GM23338 (cell line): ENCODE measurements at regions not wholly inside any gene's neighbourhood (a gene's known extent, or its start where the extent isn't known, plus 50 kb on each side); places are given as distances from the start of the nearest gene placed in this dataset.
A peak's percentile ranks its signal among the peaks of the same experiment; 100 is the strongest.
"Not testable (repeated sequence)": the region's sequence is repeated elsewhere in the genome, so short reads cannot be mapped to it uniquely, and the experiment has no call there.

Experiments
- ATAC-seq: fragments of 200-7000 bp; cut with Tn5 transposase; 3 replicates; pipeline ENCODE4 v1.9.1; 2020
- DNase-seq: peaks from one replicate; pipeline ENCODE4 v3.0.0-alpha.2; 2015; ENCODE audit warnings: low spot score
- H2AFZ ChIP-seq: fragments of 200-600 bp; sonication (generic); 2 replicates; pipeline ENCODE4 v1.8.0; 2016; ENCODE audit warnings: antibody characterized with exemption, mild to moderate bottlenecking, moderate library complexity
- H3F3A ChIP-seq: fragments of 200-600 bp; sonication (generic); replicated peaks from 2 replicates; pipeline ENCODE4 v1.8.0; 2017; ENCODE audit warnings: antibody characterized with exemption, mixed run types, low read depth
- H3K27ac ChIP-seq: fragments of 200-600 bp; sonication (generic); 2 replicates; pipeline ENCODE4 v1.6.1; 2016; ENCODE audit warnings: low read depth
- H3K27me3 ChIP-seq: fragments of 200-600 bp; sonication (generic); 2 replicates; pipeline ENCODE4 v1.8.0; 2016; ENCODE audit warnings: mild to moderate bottlenecking, mixed run types, moderate library complexity; ENCODE audit not compliant: insufficient read depth
- H3K36me3 ChIP-seq: fragments of 200-600 bp; sonication (generic); 2 replicates; pipeline ENCODE4 v1.8.0; 2016; ENCODE audit warnings: mild to moderate bottlenecking; ENCODE audit not compliant: insufficient read depth
- H3K4me1 ChIP-seq: fragments of 200-600 bp; sonication (generic); 2 replicates; pipeline ENCODE4 v1.8.0; 2016; ENCODE audit warnings: mild to moderate bottlenecking, moderate library complexity; ENCODE audit not compliant: insufficient read depth
- H3K4me2 ChIP-seq: fragments of 200-600 bp; sonication (generic); 2 replicates; pipeline ENCODE4 v1.7.1; 2017; ENCODE audit warnings: mixed run types
- H3K4me3 ChIP-seq: fragments of 200-600 bp; sonication (generic); 2 replicates; pipeline ENCODE4 v1.6.1; 2016; ENCODE audit warnings: mixed run types
- H3K79me2 ChIP-seq: fragments of 200-600 bp; sonication (generic); replicated peaks from 2 replicates; pipeline ENCODE4 v1.8.0; 2017; ENCODE audit warnings: mild to moderate bottlenecking; ENCODE audit not compliant: insufficient read depth
- H3K9me2 ChIP-seq: fragments of 200-600 bp; sonication (generic); 2 replicates; pipeline ENCODE4 v1.8.0; 2017; ENCODE audit not compliant: insufficient read depth
- H4K20me1 ChIP-seq: fragments of 200-600 bp; sonication (generic); replicated peaks from 2 replicates; pipeline ENCODE4 v1.8.0; 2017; ENCODE audit warnings: mild to moderate bottlenecking; ENCODE audit not compliant: insufficient read depth
- H3K27ac Mint-ChIP-seq: 2 replicates; pipeline ENCODE4 v1.8.0; 2020; ENCODE audit warnings: inconsistent platforms, mild to moderate bottlenecking, moderate library complexity, mixed read lengths
- H3K27me3 Mint-ChIP-seq: 3 replicates; pipeline ENCODE4 v1.8.0; 2022; ENCODE audit warnings: low read depth, mild to moderate bottlenecking, moderate library complexity, mixed read lengths, inconsistent platforms; ENCODE audit not compliant: insufficient read depth, poor library complexity
- H3K36me3 Mint-ChIP-seq: 3 replicates; pipeline ENCODE4 v1.8.0; 2021; ENCODE audit warnings: low read depth, mild to moderate bottlenecking, inconsistent platforms, moderate library complexity, mixed read lengths
- H3K4me1 Mint-ChIP-seq: 3 replicates; pipeline ENCODE4 v1.8.0; 2020; ENCODE audit warnings: mild to moderate bottlenecking, inconsistent platforms, mixed read lengths
- H3K4me3 Mint-ChIP-seq: 3 replicates; pipeline ENCODE4 v1.8.0; 2021; ENCODE audit warnings: moderate library complexity, mild to moderate bottlenecking, inconsistent platforms, mixed read lengths
- H3K9me3 Mint-ChIP-seq: 3 replicates; pipeline ENCODE4 v1.8.0; 2020; ENCODE audit warnings: moderate library complexity, mild to moderate bottlenecking, inconsistent platforms, mixed read lengths
- CREB1 ChIP-seq: fragments of 250-450 bp; sonication (Bioruptor Pico); IDR thresholded peaks from 2 replicates; pipeline ENCODE4 v1.5.0; 2020; ENCODE audit warnings: low read depth, mild to moderate bottlenecking, moderate library complexity
- ETS1 ChIP-seq: IDR thresholded peaks from 2 replicates; pipeline ENCODE4 v1.6.1; 2016; ENCODE audit warnings: antibody characterized with exemption
- EZH2phosphoT487 ChIP-seq: fragments of 200-600 bp; sonication (generic); IDR thresholded peaks from one replicate; pipeline ENCODE4 v1.8.1; 2018; ENCODE audit warnings: antibody characterized with exemption; ENCODE audit not compliant: unreplicated experiment
- JUNB ChIP-seq: IDR thresholded peaks from one replicate; pipeline ENCODE4 v1.6.1; 2016; ENCODE audit warnings: antibody characterized with exemption; ENCODE audit not compliant: unreplicated experiment
- STAT1 ChIP-seq: IDR thresholded peaks from one replicate; pipeline ENCODE4 v1.6.1; 2016; ENCODE audit warnings: antibody characterized with exemption; ENCODE audit not compliant: unreplicated experiment
- ZNF114 ChIP-seq: fragments of 250-450 bp; sonication (Bioruptor Pico); IDR thresholded peaks from 2 replicates; pipeline ENCODE4 v1.5.0; 2020; ENCODE audit warnings: mild to moderate bottlenecking, moderate library complexity
- ZNF331 ChIP-seq: fragments of 250-450 bp; sonication (Bioruptor Pico); IDR thresholded peaks from 2 replicates; pipeline ENCODE4 v1.5.0; 2020; ENCODE audit warnings: low read depth, mild to moderate bottlenecking, moderate library complexity
- TF ChIP-seq, protein P1 (sequence below): IDR thresholded peaks from one replicate; pipeline ENCODE4 v1.6.1; 2018; ENCODE audit warnings: antibody characterized with exemption; ENCODE audit not compliant: unreplicated experiment

DNA sequence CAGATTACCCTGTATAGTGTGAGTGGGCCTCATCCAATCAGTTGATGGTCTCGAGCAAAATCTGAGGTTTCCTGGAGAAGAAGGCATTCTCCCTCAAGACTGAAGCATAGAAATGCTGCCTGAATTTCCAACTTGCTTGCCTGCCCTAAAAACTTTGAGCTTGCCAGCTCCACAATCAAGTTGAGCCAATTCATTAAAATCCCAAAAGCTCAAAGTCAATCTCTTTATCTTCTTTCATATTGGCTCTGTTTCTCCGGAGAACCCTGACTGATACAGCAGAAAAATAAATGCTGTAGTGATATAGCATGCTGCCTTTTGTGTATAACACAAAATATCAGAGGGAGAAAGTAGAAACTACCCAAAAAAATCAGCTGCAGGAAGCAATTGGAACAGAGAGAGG is 72.5 kb upstream of the NMUR2 start (continued):
- TF ChIP-seq CREB1 (CRISPR knock-in tag) (no peak), STAT1 (no peak), ETS1 (no peak), ZNF114 (no peak)
- TF ChIP-seq, protein P1, sequence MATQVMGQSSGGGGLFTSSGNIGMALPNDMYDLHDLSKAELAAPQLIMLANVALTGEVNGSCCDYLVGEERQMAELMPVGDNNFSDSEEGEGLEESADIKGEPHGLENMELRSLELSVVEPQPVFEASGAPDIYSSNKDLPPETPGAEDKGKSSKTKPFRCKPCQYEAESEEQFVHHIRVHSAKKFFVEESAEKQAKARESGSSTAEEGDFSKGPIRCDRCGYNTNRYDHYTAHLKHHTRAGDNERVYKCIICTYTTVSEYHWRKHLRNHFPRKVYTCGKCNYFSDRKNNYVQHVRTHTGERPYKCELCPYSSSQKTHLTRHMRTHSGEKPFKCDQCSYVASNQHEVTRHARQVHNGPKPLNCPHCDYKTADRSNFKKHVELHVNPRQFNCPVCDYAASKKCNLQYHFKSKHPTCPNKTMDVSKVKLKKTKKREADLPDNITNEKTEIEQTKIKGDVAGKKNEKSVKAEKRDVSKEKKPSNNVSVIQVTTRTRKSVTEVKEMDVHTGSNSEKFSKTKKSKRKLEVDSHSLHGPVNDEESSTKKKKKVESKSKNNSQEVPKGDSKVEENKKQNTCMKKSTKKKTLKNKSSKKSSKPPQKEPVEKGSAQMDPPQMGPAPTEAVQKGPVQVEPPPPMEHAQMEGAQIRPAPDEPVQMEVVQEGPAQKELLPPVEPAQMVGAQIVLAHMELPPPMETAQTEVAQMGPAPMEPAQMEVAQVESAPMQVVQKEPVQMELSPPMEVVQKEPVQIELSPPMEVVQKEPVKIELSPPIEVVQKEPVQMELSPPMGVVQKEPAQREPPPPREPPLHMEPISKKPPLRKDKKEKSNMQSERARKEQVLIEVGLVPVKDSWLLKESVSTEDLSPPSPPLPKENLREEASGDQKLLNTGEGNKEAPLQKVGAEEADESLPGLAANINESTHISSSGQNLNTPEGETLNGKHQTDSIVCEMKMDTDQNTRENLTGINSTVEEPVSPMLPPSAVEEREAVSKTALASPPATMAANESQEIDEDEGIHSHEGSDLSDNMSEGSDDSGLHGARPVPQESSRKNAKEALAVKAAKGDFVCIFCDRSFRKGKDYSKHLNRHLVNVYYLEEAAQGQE = no peak

GRCh38 chr5:152479866-152480265 is 74.8 kb upstream of the NMUR2 start:
- not testable (repeated sequence) for H3K4me2 ChIP-seq, ATAC-seq, H3K4me1 Mint-ChIP-seq, H3K4me1 ChIP-seq, H2AFZ ChIP-seq, H3F3A ChIP-seq, H3K27me3 Mint-ChIP-seq, H3K9me2 ChIP-seq, H3K4me3 ChIP-seq, H3K27ac ChIP-seq, DNase-seq, H3K27me3 ChIP-seq, H4K20me1 ChIP-seq, H3K36me3 ChIP-seq, H3K36me3 Mint-ChIP-seq, H3K79me2 ChIP-seq, H3K4me3 Mint-ChIP-seq, H3K27ac Mint-ChIP-seq
- H3K9me3 Mint-ChIP-seq = peaks cover 20% of the 10 kb centered on the region

DNA sequence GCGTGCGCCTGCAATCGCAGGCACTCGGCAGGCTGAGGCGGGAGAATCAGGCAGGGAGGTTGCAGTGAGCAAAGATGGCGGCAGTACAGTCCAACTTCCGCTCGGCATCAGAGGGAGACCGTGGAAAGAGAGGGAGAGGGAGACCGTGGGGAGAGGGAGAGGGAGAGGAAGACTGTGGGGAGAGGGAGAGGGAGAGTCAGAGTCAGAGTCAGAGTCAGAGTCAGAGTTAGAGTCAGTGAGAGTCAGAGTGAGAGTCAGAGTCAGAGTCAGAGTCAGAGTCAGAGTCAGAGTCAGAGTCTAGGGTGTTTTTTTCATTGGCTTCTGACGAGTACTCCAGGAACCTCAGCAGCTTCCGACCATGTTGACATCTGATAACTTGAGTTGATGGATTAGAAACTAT is 75.6 kb upstream of the NMUR2 start:
- H3K79me2 ChIP-seq, H4K20me1 ChIP-seq, H3K27ac ChIP-seq, ATAC-seq, H2AFZ ChIP-seq, H3K36me3 ChIP-seq, H3K4me3 Mint-ChIP-seq, H3K27me3 ChIP-seq, H3K9me2 ChIP-seq, DNase-seq, H3K27ac Mint-ChIP-seq, H3K27me3 Mint-ChIP-seq, H3K4me2 ChIP-seq, H3F3A ChIP-seq, H3K36me3 Mint-ChIP-seq, H3K4me1 Mint-ChIP-seq, H3K4me1 ChIP-seq, H3K4me3 ChIP-seq: not testable (repeated sequence)
- H3K9me3 Mint-ChIP-seq = peaks cover 20% of the 10 kb centered on the region

GRCh38 chr5:152487130-152487529 is 82.1 kb upstream of the NMUR2 start:
- Histone ChIP-seq H3F3A (no peaks in the 10 kb centered on the region), H2AFZ (peak overlapping the region; percentile 67; the same call in 1 of the 2 replicates), H4K20me1 (no peaks in the 10 kb centered on the region), H3K27me3 (no peaks in the 10 kb centered on the region), H3K4me3 (no peak overlapping the region), H3K79me2 (no peaks in the 10 kb centered on the region), H3K27ac (no peak overlapping the region), H3K36me3 (no peaks in the 10 kb centered on the region), H3K4me2 (no peak overlapping the region), H3K4me1 (no peaks in the 10 kb centered on the region), H3K9me2 (no peaks in the 10 kb centered on the region)
- Mint-ChIP-seq H3K36me3 (no peaks in the 10 kb centered on the region), H3K4me1 (no peaks in the 10 kb centered on the region), H3K27ac (no peak overlapping the region), H3K4me3 (no peak overlapping the region), H3K27me3 (no peaks in the 10 kb centered on the region), H3K9me3 (no peaks in the 10 kb centered on the region)
- no peak for TF ChIP-seq ETS1
- no peak for TF ChIP-seq JUNB
- no peak for TF ChIP-seq EZH2phosphoT487
- no peak for TF ChIP-seq ZNF331 (CRISPR knock-in tag)
- no peak for ATAC-seq
- DNase-seq = no peak
